Stimulated activated CD4-positive, alpha-beta T cell treated with anti-CD3 and anti-CD28 coated beads, Interleukin-2, amount 100 ng/mL, for 4 hours (primary cell): ENCODE measurements at regions not wholly inside any gene's neighbourhood (a gene's known extent, or its start where the extent isn't known, plus 50 kb on each side); places are given as distances from the start of the nearest gene placed in this dataset.

Experiments
- DNase-seq: peaks from one replicate; pipeline ENCODE4 v3.0.0-alpha.2; 2020; ENCODE audit warnings: low read depth

DNA sequence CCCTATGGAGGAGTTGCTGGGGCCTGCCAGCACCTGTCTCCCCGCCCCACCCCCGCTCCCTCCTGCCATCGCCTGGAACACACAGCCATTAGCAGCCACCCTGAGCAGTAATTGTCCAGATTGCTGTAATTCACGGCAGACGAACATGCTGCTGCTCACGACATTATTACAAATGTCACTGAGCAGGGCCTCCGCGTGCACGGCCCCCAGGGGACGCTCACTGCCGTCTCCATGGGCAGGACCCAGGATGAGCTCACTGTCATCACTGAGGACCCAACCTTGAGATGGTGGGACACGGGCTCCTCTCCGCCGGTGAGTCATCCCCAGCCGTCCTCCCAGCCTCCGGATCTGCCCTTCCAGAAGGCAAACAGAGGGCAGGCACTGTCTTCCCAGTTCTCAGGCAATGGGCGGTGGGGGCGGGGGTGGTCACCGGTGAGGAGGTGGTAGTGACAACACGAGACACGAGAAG lies 100.4 kb downstream of the RFLNA start:
- no peak for DNase-seq

DNA sequence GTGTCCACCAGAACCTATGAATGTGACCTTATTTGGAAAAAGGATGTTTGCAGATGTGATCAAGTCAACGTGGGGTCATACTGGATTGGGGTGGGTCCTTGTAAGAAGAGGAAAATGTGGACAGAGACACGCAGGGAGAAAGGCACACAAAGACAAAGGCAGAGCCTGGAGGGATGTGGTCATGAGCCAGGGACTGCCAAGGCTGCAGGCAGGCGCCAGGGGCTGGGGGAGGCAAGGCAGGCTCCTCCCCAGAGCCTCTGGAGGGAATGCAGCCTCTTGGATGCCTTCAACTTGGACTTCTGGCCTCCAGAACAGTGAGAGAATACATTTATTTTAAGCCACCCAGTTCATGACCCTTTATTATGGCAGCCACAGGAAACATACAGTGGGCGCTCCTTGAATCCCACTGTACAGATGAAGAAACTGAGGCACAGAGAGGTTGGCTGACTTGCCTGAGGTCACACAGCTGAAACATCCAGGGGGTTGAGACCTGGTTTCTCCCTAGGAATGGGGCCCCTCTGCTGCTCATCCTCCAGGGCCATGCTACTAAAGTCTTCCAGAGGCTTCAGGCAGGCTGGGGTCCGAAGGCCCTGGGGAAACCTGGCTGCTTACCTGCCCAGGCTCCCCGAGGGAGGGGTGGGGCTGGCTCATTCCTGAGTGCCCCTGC lies 99.7 kb downstream of the RFLNA start:
- no peak for DNase-seq

DNA sequence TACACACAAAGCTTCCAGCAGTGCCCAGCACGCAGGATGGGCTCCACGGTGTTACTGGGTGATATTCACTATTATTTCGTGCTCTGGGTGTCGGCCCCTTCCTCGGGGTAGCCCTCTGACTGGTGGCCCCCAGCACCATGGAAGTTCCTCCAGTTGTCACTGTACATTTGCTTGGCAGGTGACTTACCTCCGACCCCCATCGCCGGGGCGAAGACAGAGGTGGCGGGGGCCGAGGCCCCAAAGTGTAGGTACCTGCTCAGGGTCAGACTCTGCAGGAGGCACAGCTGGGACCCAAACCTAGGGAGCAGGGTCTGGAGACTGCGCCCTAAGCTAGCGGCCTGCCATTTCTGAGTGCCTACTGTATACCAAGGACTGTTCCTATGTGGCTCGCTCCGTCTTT lies 98.9 kb downstream of the RFLNA start:
- no peak for DNase-seq

DNA sequence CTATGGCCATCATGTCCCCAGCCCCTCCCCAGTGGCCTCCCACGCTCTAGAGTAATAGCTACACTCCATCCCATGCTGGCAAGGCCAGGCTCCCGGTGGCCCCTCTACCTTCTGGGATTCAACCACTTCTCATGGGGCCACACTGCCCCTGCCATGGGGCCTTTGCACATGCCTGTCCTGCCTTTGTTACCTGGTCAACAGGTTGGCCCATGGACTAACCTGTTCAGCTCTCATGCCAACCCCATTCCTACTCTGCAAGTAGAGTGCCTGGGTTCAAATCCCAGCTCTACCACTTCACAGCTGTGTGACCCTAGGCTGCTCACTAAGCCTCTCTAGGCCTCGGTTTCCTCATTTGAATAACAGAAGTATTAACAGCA lies 98.5 kb downstream of the RFLNA start:
- DNase-seq: no peak

DNA sequence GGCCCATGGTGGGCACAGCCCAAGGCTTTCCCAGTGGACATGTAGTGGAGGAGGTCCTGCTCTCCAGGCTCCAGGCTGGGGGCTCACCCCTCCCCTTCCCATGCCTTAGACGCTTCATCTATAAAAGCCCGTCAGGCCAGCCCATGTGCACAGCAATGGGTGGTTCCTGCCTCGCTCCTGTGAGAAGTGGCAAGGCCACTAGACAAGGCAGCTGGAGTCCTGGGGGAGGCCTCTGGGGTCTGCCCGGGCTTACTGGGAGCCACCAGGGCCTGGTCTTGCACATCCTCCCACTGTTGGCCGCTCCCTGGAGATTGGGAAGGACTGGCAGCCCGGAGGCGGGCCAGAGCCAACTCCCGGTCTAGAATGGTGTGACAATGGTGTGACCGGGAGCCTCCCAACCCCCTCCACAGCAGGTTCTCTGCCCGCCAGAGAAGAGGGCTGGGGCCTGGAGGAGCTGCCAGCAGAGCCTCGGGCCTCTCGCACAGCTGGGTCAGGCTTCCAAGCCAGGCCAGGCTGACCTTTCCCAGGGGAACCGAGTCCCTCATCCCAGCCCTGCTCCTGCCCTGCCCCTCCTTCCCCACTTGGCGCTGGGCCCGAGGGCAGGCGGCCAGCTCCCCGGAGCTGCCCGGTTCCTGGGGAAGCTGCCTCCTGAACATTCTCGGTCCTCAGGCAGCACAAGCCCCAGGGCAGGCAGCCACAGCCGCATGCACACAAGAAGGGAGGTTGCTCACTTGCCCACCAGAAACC lies 97.9 kb downstream of the RFLNA start:
- no peak for DNase-seq

DNA sequence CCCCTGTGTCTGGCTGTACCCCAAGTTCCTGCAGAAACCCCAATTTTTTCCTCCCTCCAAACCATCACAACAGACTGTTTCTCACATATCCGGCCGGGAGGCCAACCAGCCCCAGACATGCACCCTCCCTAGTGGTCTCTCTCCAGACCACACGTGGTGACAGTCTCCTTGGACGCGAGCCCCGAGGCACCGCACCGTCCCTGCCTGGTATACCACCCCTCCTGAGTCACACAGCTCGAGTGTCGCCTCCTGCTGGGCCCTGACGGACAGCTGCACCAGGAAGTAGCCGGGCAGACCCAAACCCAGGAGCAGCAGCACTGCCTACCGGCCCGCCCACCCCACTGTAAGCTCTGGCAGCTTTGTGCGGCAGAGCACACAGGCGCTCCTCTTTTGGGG lies 97.4 kb downstream of the RFLNA start:
- no peak for DNase-seq

DNA sequence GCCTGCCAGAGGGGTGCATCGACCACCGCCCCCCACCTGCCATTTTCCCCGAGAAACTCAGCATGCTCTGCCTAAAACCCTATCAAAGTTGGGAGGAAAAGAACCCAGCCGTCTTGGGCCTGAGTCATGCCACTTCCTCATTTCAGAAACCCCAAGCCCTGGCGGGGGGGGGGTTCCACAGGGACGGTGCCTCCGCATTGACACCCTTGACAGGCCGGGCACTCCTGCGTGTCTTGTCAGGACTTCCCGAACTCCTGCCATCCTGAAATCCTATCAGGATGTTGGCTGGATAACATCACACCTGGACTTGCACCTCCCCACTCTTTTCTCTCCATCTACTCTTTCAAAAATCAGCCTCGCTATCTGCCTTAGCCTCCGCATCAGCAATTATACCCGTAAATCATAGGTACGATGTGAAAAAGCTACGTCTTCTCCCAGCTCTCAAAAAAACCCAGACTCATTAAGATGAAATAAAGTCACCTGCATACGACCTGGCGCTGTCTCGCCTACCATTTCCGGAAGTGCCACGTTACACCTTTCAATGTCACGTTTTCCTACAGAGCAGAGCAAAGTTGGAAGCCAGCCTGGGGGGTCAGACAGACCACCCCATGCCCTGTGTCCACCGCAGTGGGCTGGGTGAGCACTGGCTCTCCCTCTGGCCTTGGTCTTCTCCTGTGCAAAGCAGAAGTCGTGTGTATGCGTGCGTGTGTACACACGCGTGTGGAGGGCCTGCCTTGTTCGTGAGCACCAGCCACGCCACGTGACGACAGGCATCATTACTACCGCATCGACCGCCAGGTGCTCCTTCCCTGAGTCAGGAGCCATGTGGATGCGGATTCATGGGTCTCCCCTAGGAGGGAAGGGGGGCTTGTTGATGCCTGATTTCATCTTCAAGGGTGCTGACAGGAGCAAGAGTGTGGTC lies 96.7 kb downstream of the RFLNA start:
- peak; percentile 42 for DNase-seq

DNA sequence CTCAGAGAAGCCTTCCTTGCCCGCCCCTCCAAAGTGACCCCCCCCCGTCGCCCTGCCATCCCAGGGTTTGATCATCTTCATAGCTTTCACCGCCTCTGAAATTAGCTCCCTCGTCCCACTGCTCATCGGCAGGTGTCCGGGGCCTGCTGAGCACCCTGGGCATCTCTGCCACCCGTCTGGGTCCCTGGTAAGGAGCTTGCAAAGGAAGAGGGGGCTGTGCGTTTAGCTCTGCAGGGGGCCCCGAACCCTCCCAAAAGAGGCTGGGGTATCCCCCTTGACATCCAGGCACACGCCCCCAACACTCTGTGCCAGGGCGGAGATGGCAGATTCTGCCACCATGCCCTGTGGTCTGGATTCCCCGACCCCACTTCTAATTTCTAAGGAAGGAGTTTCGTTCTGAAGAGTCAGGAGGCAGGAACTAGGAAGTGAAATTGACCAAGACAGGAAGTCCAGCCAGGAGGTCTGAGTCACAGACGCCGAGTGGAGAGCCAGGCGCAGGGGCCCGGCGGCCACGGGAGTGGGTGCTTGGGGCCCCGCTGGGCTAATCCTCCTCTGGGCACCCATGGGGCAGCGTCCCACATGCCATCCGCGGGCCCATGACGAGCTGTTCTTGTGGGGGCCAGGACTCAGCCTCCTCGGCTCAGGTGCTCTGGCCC lies 95.7 kb downstream of the RFLNA start:
- DNase-seq: no peak

DNA sequence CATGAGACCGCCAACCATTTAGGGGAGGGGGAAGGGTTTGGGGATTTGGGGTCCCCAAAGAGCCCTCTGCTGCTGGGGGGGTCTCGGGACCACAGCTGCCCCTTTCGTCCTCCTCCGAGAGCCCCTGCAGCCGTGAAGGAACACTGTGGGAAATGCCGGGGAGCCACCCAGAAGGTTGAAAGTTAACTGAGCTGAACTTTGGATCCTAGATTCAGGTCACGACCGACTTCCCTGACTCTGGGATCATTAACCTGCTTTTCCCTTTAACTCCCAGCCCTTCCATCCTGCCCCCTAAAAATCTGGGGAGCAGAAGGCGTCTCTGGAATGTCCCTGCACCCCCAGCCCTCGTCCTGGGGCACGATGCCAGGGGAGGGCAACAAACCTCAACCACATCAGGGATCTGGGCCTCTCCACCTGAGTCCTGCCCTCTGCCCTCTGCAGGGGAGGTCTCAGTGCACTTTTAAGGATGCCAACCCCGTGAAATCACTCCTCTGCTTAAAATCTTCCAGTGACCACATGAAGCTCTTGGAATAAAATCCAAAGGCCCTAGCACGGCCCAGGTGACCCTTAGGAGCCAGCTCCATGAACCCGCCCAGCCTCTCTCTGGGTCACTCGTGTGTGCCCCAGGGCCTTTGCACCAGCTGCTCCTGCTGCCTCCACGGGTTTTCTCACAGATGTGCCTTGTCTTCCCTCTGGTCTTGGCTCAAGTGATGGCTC lies 95.0 kb downstream of the RFLNA start:
- DNase-seq: no peak

DNA sequence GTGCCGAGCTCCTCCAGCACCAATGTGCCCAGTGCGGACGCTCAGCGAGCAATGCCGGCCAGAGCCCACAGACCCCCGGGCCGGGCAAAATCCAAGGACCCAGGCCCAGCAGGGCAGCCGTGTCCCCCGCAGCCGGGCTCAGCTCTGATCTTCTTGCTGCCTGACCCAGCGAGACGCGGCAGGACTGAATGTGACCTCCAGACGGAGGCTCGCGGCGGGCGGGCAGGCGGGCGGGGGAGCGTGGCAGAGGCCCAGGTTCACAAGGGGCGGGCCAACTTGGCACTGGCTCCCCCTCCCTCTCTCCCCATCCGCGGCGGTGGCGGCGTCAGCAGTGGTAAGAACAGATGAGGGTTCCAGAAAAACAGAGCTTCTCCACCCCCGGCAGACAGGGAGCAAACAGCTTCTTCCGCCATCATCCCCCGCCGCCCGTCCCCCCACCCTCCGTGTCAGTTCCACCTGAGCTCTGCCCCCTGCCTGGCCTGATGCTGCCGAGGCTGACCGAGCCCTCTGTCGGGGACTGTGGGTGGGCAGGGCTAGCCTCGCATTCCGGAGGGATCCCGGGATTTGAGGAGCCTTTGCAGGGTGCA lies 94.3 kb downstream of the RFLNA start:
- peak; percentile 46 for DNase-seq

DNA sequence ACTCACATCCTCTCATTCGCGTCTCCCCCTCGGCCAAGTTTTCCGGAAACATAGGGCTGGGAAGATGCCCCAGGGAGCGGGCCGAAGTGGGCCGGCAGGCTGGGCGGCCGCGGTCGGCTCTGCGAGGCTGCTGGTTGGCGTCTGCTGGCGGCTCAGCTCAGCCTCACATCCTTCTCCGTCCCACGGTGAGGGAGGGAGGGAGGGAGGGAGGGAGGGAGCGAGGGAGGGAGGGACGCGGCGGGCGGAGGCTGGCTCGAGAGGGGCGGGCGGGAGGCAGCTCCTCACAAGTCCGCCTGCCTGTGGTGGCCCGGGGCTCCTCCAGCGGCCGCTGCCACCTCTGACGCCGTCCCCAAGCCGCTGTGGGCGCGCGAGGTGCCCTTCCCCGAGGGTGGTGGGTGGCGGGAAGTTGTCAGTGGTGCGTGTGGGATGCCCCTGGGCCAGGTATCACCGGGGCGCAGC lies 93.8 kb downstream of the RFLNA start:
- peak; percentile 22 for DNase-seq

DNA sequence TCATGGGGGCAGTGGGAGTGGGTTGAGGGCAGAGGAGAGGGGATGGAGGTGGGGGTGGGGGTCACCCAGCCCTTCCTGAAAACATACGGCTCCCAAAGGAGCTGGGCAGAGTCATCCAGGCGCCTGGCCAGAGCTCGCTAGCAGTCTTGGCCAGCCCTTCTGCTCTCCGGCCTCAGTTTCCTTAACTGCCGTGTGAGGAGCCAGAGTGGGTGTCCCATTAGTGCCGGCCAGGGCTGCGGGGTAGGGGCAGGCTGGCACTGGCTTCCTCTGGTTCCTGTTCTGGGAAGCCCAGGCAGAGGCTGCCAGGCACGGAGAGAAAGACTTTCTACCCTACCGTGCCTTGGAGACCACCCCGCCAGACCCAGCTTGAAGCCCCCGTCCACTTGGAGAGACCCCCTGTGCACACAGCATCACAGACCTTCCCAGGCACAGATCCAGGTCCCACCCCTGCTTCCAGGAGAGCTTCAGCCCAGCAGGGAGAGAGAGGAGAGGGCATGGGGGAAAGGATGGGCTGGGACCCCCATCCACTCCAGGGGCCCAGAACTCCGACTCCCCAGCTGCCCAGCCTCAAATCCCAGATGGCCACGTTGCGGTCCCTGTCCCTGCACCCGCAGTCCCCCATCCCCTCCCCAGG lies 93.3 kb downstream of the RFLNA start:
- no peak for DNase-seq

DNA sequence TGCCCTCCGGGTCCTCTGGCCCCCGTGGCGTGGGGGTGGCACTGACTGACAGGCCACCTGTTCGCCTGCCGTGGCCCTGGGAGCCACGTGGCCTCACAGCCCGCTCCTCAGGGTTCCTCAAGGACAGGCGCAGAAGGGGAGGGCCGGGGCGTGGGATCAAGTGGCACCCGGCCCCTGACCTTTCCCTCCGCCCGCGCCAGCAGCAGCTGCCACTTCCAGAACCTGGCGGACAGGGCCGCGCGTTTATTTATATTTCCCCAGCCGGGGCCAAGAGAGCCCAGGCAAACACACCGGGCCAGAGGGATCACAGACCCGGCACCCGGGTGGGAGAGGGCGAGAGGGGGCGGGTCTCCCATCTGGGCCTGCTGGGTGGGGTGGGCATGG lies 92.6 kb downstream of the RFLNA start:
- DNase-seq: no peak

DNA sequence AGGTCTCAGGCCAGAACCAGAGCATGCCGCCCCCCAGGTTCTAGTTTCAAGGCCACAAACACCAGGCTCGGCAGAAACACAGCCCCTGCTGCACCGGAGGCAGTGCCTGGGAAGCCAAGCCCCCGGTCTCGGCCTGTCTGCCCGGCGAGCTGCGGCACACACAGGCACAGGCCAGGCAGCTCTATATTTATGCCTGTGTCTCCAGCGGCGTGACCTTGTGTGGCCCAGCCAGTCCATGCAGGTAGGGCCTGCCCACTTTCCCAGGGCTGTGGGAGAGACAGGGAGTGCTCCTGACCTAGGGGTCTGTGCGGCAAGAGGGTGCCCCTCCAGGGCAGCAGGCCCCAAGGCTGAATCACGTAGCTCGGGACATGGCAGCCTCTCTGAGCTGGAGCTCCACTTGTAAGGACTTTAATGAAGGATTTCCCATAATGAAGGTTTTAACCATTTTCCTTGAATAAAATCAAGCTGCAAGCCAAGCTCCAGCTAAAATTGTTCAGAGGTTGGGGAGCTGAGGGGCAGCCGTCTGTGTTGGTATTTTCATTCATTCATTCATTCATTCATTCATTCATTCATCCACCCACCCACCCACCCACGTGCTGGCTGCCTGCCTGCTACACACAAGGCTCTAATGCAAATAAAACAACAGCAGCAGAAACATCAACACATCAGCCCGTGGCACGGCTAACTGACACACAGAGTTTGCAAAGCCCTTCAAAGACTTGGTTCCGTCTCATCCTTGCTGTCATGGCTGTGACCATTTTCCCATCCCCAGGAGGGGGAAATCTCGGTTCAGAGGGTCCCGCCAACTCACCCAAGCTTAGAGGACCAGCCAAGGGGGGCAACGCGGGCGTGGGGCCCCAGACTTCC lies 92.0 kb downstream of the RFLNA start:
- no peak for DNase-seq

DNA sequence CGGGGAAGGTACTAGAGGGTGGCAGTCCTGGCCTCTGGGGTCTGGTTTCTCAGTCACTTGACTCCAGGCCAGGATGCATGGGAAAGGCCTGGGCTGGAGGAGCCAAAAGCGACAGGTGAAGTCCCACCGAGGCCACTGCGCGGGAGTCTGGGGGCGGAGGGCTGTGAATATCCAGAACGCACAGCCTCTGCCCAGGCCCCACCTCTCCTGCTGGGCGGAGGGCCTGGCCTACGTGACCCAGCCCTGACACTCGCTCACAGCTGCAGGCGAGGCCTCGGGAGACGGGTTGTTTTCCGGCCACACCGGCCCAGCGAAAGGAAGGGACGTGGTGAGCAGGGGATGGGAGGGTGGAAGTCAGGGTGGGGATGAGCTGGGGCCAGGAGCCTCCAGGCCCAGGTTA lies 91.2 kb downstream of the RFLNA start:
- no peak for DNase-seq

DNA sequence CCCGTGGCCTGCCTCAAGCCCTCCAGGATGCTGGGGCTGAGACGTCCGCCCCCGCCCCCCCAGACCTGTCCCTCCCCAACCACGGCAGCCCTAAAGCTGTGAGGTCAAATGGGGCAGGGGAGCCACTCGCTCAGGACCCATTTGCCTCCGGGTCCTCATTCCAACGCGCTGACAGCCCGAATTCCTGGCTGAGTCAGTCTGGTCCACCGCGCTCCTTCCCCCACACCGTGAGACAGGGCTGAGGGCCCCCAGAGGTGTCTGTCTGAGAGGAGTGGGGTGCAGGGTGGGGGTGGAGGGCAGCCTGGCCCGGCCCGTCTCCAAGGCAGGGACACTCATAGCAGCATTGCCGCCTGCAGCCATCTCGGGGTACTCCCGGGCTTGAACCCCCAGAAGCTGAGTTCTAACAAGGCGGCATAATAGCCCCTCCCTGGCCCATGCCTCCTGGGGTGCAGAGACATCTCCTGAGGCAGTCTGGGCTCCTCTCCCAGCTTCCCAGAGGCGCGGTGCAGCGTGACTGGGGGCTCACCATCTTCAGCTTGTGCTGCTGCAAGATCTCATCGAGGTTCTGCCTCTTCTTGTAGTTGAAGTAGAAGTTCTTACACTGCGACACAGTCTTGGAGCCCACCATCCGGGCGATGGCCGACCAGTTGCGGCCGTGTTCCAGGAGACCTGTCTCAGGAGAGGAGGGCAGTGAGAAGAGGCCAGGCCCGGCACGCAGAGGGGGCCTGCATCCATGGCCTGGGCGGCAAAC lies 90.5 kb downstream of the RFLNA start:
- no peak for DNase-seq

DNA sequence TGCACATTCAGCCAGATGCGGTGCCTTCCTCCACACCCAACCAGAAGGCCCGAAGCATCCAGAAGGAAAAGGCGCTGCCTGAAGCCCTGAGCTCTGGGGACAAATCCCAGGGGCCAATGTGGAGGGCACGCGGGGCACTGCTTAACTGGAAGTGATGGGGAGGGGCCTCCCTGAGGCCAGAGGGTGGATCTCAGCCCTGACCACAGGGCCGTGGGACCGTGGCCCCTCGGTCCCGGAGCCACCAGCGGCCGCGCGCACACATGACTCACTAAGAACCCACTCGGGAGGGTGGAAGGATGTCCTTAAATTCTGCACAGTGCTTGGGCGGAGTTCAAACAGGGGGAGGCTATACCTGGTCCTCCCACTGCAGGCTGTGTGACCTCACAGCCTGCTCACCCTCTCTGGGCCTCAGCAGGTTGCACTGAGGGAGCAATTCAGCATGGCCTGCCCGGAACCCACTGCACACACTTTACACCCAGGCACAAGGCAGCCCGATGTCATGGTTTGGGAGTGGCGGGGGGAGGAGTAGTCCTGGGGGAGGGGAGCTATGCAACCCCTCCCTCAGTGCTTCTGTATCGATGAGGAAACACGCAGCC lies 89.5 kb downstream of the RFLNA start:
- no peak for DNase-seq

DNA sequence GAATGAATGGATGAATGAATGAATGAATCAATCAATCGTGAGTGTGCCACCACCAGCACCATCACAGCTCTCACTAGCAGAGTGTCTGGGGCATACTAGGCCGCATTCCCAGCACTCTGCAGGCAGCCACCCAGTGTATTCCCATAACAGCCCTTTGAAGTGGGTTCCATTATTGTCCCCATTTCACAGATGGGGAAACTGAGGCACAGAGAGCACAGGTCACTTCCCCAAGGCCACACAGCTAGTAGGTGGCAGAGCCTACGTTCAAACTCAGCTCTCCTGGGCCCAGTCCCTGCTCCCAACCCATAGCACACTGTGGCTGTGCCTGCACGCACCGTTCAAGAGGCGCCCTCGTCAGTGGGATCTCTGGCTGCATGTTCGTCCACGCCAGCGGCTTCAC lies 88.1 kb downstream of the RFLNA start:
- DNase-seq: no peak
